B cell (primary cell): ENCODE measurements at regions not wholly inside any gene's neighbourhood (a gene's known extent, or its start where the extent isn't known, plus 50 kb on each side); places are given as distances from the start of the nearest gene placed in this dataset.

Source experiments
- ATAC-seq: fragments of 200-7000 bp; cut with Tn5 transposase; one replicate; pipeline ENCODE4 v1.10.0; 2021; ENCODE audit warnings: low read depth, mild to moderate bottlenecking, moderate number of reproducible peaks, moderate library complexity
- CTCF ChIA-PET: fragments of 350-600 bp; sonication (Branson Sonifier 250); formaldehyde crosslinking; loops from one replicate; lab custom pipeline; 2021; ENCODE audit warnings: antibody characterized with exemption, inconsistent platforms; lab: Charles Lee
- POLR2A ChIA-PET: fragments of 350-600 bp; sonication (Branson Sonifier 250); formaldehyde crosslinking; loops from one replicate; lab custom pipeline; 2021; ENCODE audit warnings: antibody characterized with exemption; lab: Charles Lee
- DNase-seq: peaks from one replicate; pipeline ENCODE4 v3.0.0; 2013
- H2AFZ ChIP-seq: 2 replicates; pipeline ENCODE4 v1.6.1; 2012; ENCODE audit warnings: mild to moderate bottlenecking, low read depth, low read length; ENCODE audit not compliant: insufficient read depth, poor library complexity, severe bottlenecking
- H3K27ac ChIP-seq, 2 donors: 1 replicate in 1 of 2; 2 replicates in 1 of 2; pipeline ENCODE4 v1.5.1; 2012 to 2013; ENCODE audit warnings: low read length in 2 of 2, mild to moderate bottlenecking in 2 of 2, moderate library complexity in 1 of 2
- H3K27me3 ChIP-seq, 4 experiments: fragments of 200-600 bp in 1 of 4; sonication (generic) in 1 of 4; replicated peaks in 1 of 4; 1 replicate in 2 of 4; 2 replicates in 2 of 4; pipeline versions ENCODE4 v1.6.1 to v1.7.0; 2013 to 2016; ENCODE audit warnings: low read length in 3 of 4, mild to moderate bottlenecking in 2 of 4, mixed read lengths in 1 of 4, moderate library complexity in 1 of 4; ENCODE audit not compliant: insufficient read depth in 4 of 4, control insufficient read depth in 3 of 4; ENCODE audit errors: control extremely low read depth in 1 of 4
- H3K36me3 ChIP-seq, 2 experiments: replicated peaks in 1 of 2; 1 replicate in 1 of 2; 2 replicates in 1 of 2; pipeline versions ENCODE4 v1.6.1 to v1.7.1; 2013; ENCODE audit warnings: low read length in 1 of 2; ENCODE audit not compliant: insufficient read depth in 2 of 2, control insufficient read depth in 1 of 2; ENCODE audit errors: control extremely low read depth in 1 of 2, extremely low read depth in 1 of 2
- H3K4me1 ChIP-seq, 2 donors: fragments of 200-600 bp in 1 of 2; sonication (generic) in 1 of 2; 1 replicate in 1 of 2; 2 replicates in 1 of 2; pipeline versions ENCODE4 v1.5.1 to v1.6.1; 2013 to 2017; ENCODE audit warnings: low read length in 2 of 2; ENCODE audit not compliant: control insufficient read depth in 2 of 2, insufficient read depth in 2 of 2
- H3K4me2 ChIP-seq: replicated peaks from 2 replicates; pipeline ENCODE3; 2012; ENCODE audit warnings: mild to moderate bottlenecking, low read depth, low read length; ENCODE audit not compliant: poor library complexity, severe bottlenecking
- H3K4me3 ChIP-seq, 5 experiments: fragments of 200-600 bp in 1 of 5; sonication (generic) in 1 of 5; 1 replicate in 3 of 5; 2 replicates in 2 of 5; pipeline versions ENCODE4 v1.5.1 to v1.7.0; 2011 to 2016; ENCODE audit warnings: low read length in 4 of 5, mild to moderate bottlenecking in 4 of 5, low read depth in 2 of 5, control low read depth in 1 of 5, moderate library complexity in 1 of 5; ENCODE audit not compliant: insufficient read depth in 1 of 5; ENCODE audit errors: control extremely low read depth in 1 of 5, extremely low read depth in 1 of 5
- H3K79me2 ChIP-seq: fragments of 200-600 bp; sonication (generic); one replicate; pipeline ENCODE4 v1.6.0; 2016; ENCODE audit warnings: low read length; ENCODE audit not compliant: control insufficient read depth, insufficient read depth
- H3K9ac ChIP-seq: fragments of 200-600 bp; sonication (generic); 2 replicates; pipeline ENCODE4 v1.6.1; 2017; ENCODE audit warnings: mild to moderate bottlenecking, low read length, moderate library complexity
- H3K9me3 ChIP-seq, 3 donors: one replicate each; pipeline versions ENCODE4 v1.6.1 to v1.7.1; 2013; ENCODE audit warnings: low read length in 2 of 3; ENCODE audit not compliant: control insufficient read depth in 2 of 3, insufficient read depth in 1 of 3; ENCODE audit errors: control extremely low read depth in 1 of 3
- H4K20me1 ChIP-seq: 2 replicates; pipeline ENCODE4 v1.6.0; 2012; ENCODE audit warnings: mild to moderate bottlenecking, low read length; ENCODE audit not compliant: insufficient read depth, control insufficient read depth, poor library complexity, severe bottlenecking
- H3K27ac Mint-ChIP-seq: one replicate; pipeline ENCODE4 v1.8.0; 2021; ENCODE audit warnings: mixed read lengths
- H3K27me3 Mint-ChIP-seq: one replicate; pipeline ENCODE4 v1.8.0; 2021; ENCODE audit warnings: mixed read lengths
- H3K4me1 Mint-ChIP-seq: one replicate; pipeline ENCODE4 v1.8.0; 2021; ENCODE audit warnings: mixed read lengths
- H3K4me3 Mint-ChIP-seq: one replicate; pipeline ENCODE4 v1.8.0; 2021; ENCODE audit warnings: mixed read lengths
- H3K9me3 Mint-ChIP-seq: one replicate; pipeline ENCODE4 v1.8.0; 2022; ENCODE audit warnings: mixed read lengths; ENCODE audit not compliant: insufficient read depth
- EZH2 ChIP-seq: IDR thresholded peaks from 2 replicates; pipeline ENCODE4 v1.6.1; 2012; ENCODE audit warnings: borderline replicate concordance, low read depth, mild to moderate bottlenecking, moderate library complexity, low read length; ENCODE audit not compliant: insufficient read depth, poor library complexity, severe bottlenecking
- WGBS: methylation state at CpG from one replicate; pipeline ENCODE4 v1.1.5; 2013; ENCODE audit warnings: missing lambda C conversion rate; ENCODE audit not compliant: insufficient coverage; 5-methylcytosine and 5-hydroxymethylcytosine counted together
- intact Hi-C: fragments of 100-400 bp; cut with micrococcal nuclease; formaldehyde crosslinking; loops from one replicate; pipeline ENCODE4 v1.10.0; 2022
- TF ChIP-seq, protein P1 (sequence below): fragments of 200-600 bp; IDR thresholded peaks from one replicate; pipeline ENCODE4 v1.8.0; 2022; ENCODE audit warnings: antibody characterized with exemption, mild to moderate bottlenecking

DNA sequence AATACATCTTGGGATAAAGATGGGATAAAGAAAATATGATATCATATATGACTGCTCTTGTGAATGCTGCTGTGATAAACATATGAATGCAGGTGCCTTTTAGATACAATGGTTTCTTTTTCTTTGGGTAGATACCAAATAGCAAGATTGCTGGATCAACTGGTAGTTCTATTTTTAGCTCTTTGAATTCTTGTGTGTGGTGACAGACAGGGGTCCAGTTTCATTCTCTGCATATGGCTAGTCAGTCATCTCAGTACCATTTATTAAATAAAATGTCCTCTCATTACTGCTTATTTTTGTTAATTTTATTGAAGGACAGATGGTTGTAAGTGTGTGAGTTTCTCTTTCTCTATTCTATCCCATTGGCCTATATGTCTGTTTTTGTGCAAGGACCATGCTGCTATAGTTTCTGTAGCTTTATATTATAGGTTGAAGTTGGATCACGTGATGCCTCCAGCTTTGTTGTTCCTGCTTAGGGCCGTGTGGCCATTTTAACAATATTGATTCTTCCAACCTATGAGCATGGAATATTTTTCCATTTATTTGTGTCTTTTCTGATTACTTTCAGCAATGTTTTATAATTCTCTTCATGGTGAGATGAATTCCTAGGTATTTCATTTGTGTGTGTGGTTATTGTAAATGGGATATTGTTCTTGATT lies 1089.8 kb upstream of the CADM2 start:
- POLR2A ChIA-PET, result no interaction called here
- no peak overlapping the region for H3K27ac Mint-ChIP-seq
- no CpG with 5 or more reads among the region's 2 CpGs for WGBS

GRCh38 chr3:83873550-83873949 lies 1085.2 kb upstream of the CADM2 start:
- no peak overlapping the region for H3K27ac Mint-ChIP-seq
- H3K27me3 ChIP-seq, result no peaks in the 10 kb centered on the region
- no peak overlapping the region for H2AFZ ChIP-seq
- POLR2A ChIA-PET, result no interaction called here
- no peaks in the 10 kb centered on the region for H3K4me1 Mint-ChIP-seq
- CTCF ChIA-PET, result no interaction called here
- H3K4me2 ChIP-seq, result no peak overlapping the region
- H3K9ac ChIP-seq, result no peak overlapping the region
- no peaks in the 10 kb centered on the region for H3K79me2 ChIP-seq
- no peak overlapping the region for H3K27ac ChIP-seq
- WGBS, result no CpG with 5 or more reads among the region's 2 CpGs
- intact Hi-C loops, result no loop called here
- H3K4me3 Mint-ChIP-seq, result no peak overlapping the region
- DNase-seq (no peak), ATAC-seq (no peak)
- peaks cover 2% of the 10 kb centered on the region for H3K9me3 Mint-ChIP-seq
- no peaks in the 10 kb centered on the region for H4K20me1 ChIP-seq
- H3K9me3 ChIP-seq, result peaks cover 0 to 2% (median 0%) of the 10 kb centered on the region in 3 donors
- no peak overlapping the region for H3K4me3 ChIP-seq
- H3K27me3 Mint-ChIP-seq, result no peaks in the 10 kb centered on the region
- TF ChIP-seq, protein P1, sequence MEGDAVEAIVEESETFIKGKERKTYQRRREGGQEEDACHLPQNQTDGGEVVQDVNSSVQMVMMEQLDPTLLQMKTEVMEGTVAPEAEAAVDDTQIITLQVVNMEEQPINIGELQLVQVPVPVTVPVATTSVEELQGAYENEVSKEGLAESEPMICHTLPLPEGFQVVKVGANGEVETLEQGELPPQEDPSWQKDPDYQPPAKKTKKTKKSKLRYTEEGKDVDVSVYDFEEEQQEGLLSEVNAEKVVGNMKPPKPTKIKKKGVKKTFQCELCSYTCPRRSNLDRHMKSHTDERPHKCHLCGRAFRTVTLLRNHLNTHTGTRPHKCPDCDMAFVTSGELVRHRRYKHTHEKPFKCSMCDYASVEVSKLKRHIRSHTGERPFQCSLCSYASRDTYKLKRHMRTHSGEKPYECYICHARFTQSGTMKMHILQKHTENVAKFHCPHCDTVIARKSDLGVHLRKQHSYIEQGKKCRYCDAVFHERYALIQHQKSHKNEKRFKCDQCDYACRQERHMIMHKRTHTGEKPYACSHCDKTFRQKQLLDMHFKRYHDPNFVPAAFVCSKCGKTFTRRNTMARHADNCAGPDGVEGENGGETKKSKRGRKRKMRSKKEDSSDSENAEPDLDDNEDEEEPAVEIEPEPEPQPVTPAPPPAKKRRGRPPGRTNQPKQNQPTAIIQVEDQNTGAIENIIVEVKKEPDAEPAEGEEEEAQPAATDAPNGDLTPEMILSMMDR, result no peak
- no peak for TF ChIP-seq EZH2
- H3K36me3 ChIP-seq, result no peaks in the 10 kb centered on the region
- no peaks in the 10 kb centered on the region for H3K4me1 ChIP-seq

More for the DNA sequence above, 1089.8 kb upstream of the CADM2 start:
- Histone ChIP-seq H3K36me3 (no peaks in the 10 kb centered on the region), H3K4me1 (no peaks in the 10 kb centered on the region), H4K20me1 (no peaks in the 10 kb centered on the region), H3K27me3 (no peaks in the 10 kb centered on the region), H3K79me2 (no peaks in the 10 kb centered on the region), H3K4me3 (no peak overlapping the region), H2AFZ (no peak overlapping the region), H3K27ac (no peak overlapping the region), H3K9ac (no peak overlapping the region), H3K9me3 (no peaks in the 10 kb centered on the region), H3K4me2 (no peak overlapping the region)
- no peak for ATAC-seq
- peaks cover 2% of the 10 kb centered on the region for H3K9me3 Mint-ChIP-seq
- no peak for DNase-seq
- H3K4me3 Mint-ChIP-seq, result no peak overlapping the region
- CTCF ChIA-PET, result no interaction called here
- intact Hi-C loops, result no loop called here
- H3K27me3 Mint-ChIP-seq, result no peaks in the 10 kb centered on the region
- H3K4me1 Mint-ChIP-seq, result no peaks in the 10 kb centered on the region
- TF ChIP-seq EZH2, result no peak
- TF ChIP-seq, protein P1, result no peak
